Gastrocnemius medialis (tissue), 4 donors: ENCODE measurements at regions not wholly inside any gene's neighbourhood (a gene's known extent, or its start where the extent isn't known, plus 50 kb on each side); places are given as distances from the start of the nearest gene placed in this dataset.

ENCODE experiments used
- CTCF ChIP-seq, 5 experiments: fragments of 450-650 bp in 3 of 5; fragments of 200-600 bp in 2 of 5; sonication (generic) in 2 of 5; IDR thresholded peaks in 4 of 5; conservative IDR thresholded peaks in 1 of 5; 1 replicate in 4 of 5; 2 replicates in 1 of 5; pipeline ENCODE4 v1.5.1; 2016 to 2019; ENCODE audit warnings: antibody characterized with exemption in 5 of 5, mild to moderate bottlenecking in 3 of 5, moderate library complexity in 3 of 5
- POLR2A ChIP-seq, 2 donors: fragments of 450-650 bp; IDR thresholded peaks; one replicate each; pipeline ENCODE4 v1.6.1; 2017; ENCODE audit warnings: antibody characterized with exemption in 2 of 2, mild to moderate bottlenecking in 2 of 2, moderate library complexity in 2 of 2

GRCh38 chr4:188297873-188298272 lies 158.6 kb downstream of the TRIML1 start:
- TF ChIP-seq CTCF (IDR thresholded peaks at IDR 0.05 in 4 of 5, conservative IDR thresholded peaks at IDR 0.05 in 1 of 5), result no peak
- TF ChIP-seq POLR2A (IDR thresholded peaks at IDR 0.05), result no peak
